B cell (primary cell): ENCODE measurements at regions not wholly inside any gene's neighbourhood (a gene's known extent, or its start where the extent isn't known, plus 50 kb on each side); places are given as distances from the start of the nearest gene placed in this dataset.

Experiments
- EZH2 ChIP-seq: IDR thresholded peaks from 2 replicates; pipeline ENCODE4 v1.6.1; 2012; ENCODE audit warnings: borderline replicate concordance, low read depth, mild to moderate bottlenecking, moderate library complexity, low read length; ENCODE audit not compliant: insufficient read depth, poor library complexity, severe bottlenecking
- TF ChIP-seq, protein P1 (sequence below): fragments of 200-600 bp; IDR thresholded peaks from one replicate; pipeline ENCODE4 v1.8.0; 2022; ENCODE audit warnings: antibody characterized with exemption, mild to moderate bottlenecking

GRCh38 chr5:8682381-8682780 is 813.4 kb downstream of the MTRR start:
- TF ChIP-seq, protein P1, sequence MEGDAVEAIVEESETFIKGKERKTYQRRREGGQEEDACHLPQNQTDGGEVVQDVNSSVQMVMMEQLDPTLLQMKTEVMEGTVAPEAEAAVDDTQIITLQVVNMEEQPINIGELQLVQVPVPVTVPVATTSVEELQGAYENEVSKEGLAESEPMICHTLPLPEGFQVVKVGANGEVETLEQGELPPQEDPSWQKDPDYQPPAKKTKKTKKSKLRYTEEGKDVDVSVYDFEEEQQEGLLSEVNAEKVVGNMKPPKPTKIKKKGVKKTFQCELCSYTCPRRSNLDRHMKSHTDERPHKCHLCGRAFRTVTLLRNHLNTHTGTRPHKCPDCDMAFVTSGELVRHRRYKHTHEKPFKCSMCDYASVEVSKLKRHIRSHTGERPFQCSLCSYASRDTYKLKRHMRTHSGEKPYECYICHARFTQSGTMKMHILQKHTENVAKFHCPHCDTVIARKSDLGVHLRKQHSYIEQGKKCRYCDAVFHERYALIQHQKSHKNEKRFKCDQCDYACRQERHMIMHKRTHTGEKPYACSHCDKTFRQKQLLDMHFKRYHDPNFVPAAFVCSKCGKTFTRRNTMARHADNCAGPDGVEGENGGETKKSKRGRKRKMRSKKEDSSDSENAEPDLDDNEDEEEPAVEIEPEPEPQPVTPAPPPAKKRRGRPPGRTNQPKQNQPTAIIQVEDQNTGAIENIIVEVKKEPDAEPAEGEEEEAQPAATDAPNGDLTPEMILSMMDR = no peak
- no peak for TF ChIP-seq EZH2
